HCT116 (cell line): ENCODE measurements at regions not wholly inside any gene's neighbourhood (a gene's known extent, or its start where the extent isn't known, plus 50 kb on each side); places are given as distances from the start of the nearest gene placed in this dataset.

Experiments used
- ATAC-seq: fragments of 200-7000 bp; cut with Tn5 transposase; 2 replicates; pipeline ENCODE4 v1.9.1; 2020; ENCODE audit warnings: mild to moderate bottlenecking, moderate library complexity
- BruUV-seq: library from RNA; stranded (reverse); fragments of 400-500 nt; replicated peaks from 2 replicates; lab custom pipeline; 2021; lab: Mats Ljungman, UMichigan
- CTCF ChIA-PET: fragments of 300-600 bp; sonication (Branson Sonifier 250); formaldehyde crosslinking; loops from one replicate; lab custom pipeline; 2021; ENCODE audit warnings: antibody characterized with exemption; lab: Charles Lee
- POLR2A ChIA-PET: fragments of 300-600, 350-600 bp; sonication (Branson Sonifier 250); formaldehyde crosslinking; loops from one replicate; lab custom pipeline; 2021; ENCODE audit warnings: antibody characterized with exemption; lab: Charles Lee
- RAD21 ChIA-PET, 2 experiments: fragments of 300-600 bp; sonication (Branson Sonifier 250); formaldehyde crosslinking; loops; one replicate each; lab custom pipeline; 2023; ENCODE audit warnings: low total read pairs in 2 of 2; ENCODE audit not compliant: uncharacterized antibody in 2 of 2, unreplicated experiment in 2 of 2, low non-redundant PET in 1 of 2; lab: Charles Lee
- DNase-seq: peaks from one replicate; pipeline ENCODE4 v3.0.0-alpha.2; 2010; ENCODE audit warnings: low read depth, low spot score
- H2AFZ ChIP-seq: fragments of 200-600 bp; shearing (Covaris generic), sonication (generic); 2 replicates; pipeline ENCODE4 v1.6.1; 2017; ENCODE audit warnings: low read depth, mixed run types, mixed read lengths, antibody characterized with exemption, low read length; ENCODE audit not compliant: poor library complexity, severe bottlenecking
- H3K27ac ChIP-seq: 2 replicates; pipeline ENCODE4 v1.5.1; 2012; ENCODE audit warnings: low read depth, low read length
- H3K27me3 ChIP-seq: fragments of 200-600 bp; sonication (generic); 2 replicates; pipeline ENCODE4 v1.6.1; 2016; ENCODE audit warnings: mixed run types, low read length, mixed read lengths; ENCODE audit not compliant: insufficient read depth
- H3K36me3 ChIP-seq, 2 experiments: fragments of 200-500 bp in 1 of 2; fragments of 200-600 bp in 1 of 2; sonication (Bioruptor generic) in 1 of 2; sonication (generic) in 1 of 2; 2 replicates each; pipeline versions ENCODE4 v1.5.1 to v1.6.1; 2014 to 2016; ENCODE audit warnings: low read length in 2 of 2, inconsistent platforms in 1 of 2, mixed read lengths in 1 of 2, mixed run types in 1 of 2; ENCODE audit not compliant: insufficient read depth in 2 of 2, control insufficient read depth in 1 of 2
- H3K4me1 ChIP-seq, 2 experiments: fragments of 200-600 bp in 1 of 2; sonication (generic) in 1 of 2; 2 replicates each; pipeline versions ENCODE4 v1.5.1 to v1.6.1; 2012 to 2017; ENCODE audit warnings: low read length in 2 of 2, inconsistent platforms in 1 of 2, mild to moderate bottlenecking in 1 of 2, mixed read lengths in 1 of 2, mixed run types in 1 of 2, moderate library complexity in 1 of 2; ENCODE audit not compliant: insufficient read depth in 2 of 2, control insufficient read depth in 1 of 2
- H3K4me2 ChIP-seq: fragments of 200-600 bp; sonication (generic); 2 replicates; pipeline ENCODE4 v1.6.1; 2017; ENCODE audit warnings: mixed run types, low read length, mixed read lengths
- H3K4me3 ChIP-seq, 2 experiments: fragments of 200-600 bp in 1 of 2; sonication (generic) in 1 of 2; replicated peaks in 1 of 2; 2 replicates each; pipeline ENCODE4 v1.5.1; 2011 to 2016; ENCODE audit warnings: low read length in 2 of 2, control low read depth in 1 of 2, low read depth in 1 of 2, mild to moderate bottlenecking in 1 of 2, mixed read lengths in 1 of 2, mixed run types in 1 of 2
- H3K79me2 ChIP-seq: fragments of 200-600 bp; sonication (generic); 2 replicates; pipeline ENCODE4 v1.6.1; 2017; ENCODE audit warnings: mild to moderate bottlenecking, mixed run types, low read length, moderate library complexity, mixed read lengths; ENCODE audit not compliant: insufficient read depth
- H3K9ac ChIP-seq: fragments of 200-600 bp; sonication (generic); 2 replicates; pipeline ENCODE4 v1.6.1; 2016; ENCODE audit warnings: low read length, mixed read lengths
- H3K9me2 ChIP-seq: fragments of 200-600 bp; sonication (generic), shearing (Covaris generic); 2 replicates; pipeline ENCODE4 v1.6.1; 2017; ENCODE audit warnings: mixed run types, mild to moderate bottlenecking, moderate library complexity; ENCODE audit not compliant: insufficient read depth
- H3K9me3 ChIP-seq, 2 experiments: fragments of 200-500 bp in 1 of 2; fragments of 200-600 bp in 1 of 2; sonication (Bioruptor generic) in 1 of 2; sonication (generic) in 1 of 2; 2 replicates each; pipeline ENCODE4 v1.6.1; 2014 to 2017; ENCODE audit warnings: low read length in 2 of 2, mixed read lengths in 2 of 2, inconsistent platforms in 1 of 2, low read depth in 1 of 2, mild to moderate bottlenecking in 1 of 2, mixed run types in 1 of 2, moderate library complexity in 1 of 2; ENCODE audit not compliant: control insufficient read depth in 1 of 2, insufficient read depth in 1 of 2
- H4K20me1 ChIP-seq: fragments of 200-600 bp; sonication (generic), shearing (Covaris generic); 2 replicates; pipeline ENCODE4 v1.6.1; 2017; ENCODE audit warnings: mixed run types, mild to moderate bottlenecking, moderate library complexity; ENCODE audit not compliant: insufficient read depth
- ATF3 ChIP-seq: IDR thresholded peaks from 2 replicates; pipeline ENCODE4 v1.6.1; 2012
- CBX3 ChIP-seq: IDR thresholded peaks from 2 replicates; pipeline ENCODE4 v1.6.1; 2012; ENCODE audit warnings: low read depth
- CEBPB ChIP-seq: IDR thresholded peaks from 2 replicates; pipeline ENCODE4 v1.6.1; 2012; ENCODE audit warnings: low read depth
- CTCF ChIP-seq, 3 experiments: fragments of 200-600 bp in 1 of 3; sonication (generic) in 1 of 3; IDR thresholded peaks in 2 of 3; conservative IDR thresholded peaks in 1 of 3; 2 replicates each; pipeline ENCODE4 v1.5.1; 2012 to 2017; ENCODE audit warnings: low read depth in 2 of 3, low read length in 2 of 3, antibody characterized with exemption in 1 of 3, borderline replicate concordance in 1 of 3, control low read depth in 1 of 3, mild to moderate bottlenecking in 1 of 3, mixed read lengths in 1 of 3, mixed run types in 1 of 3, moderate library complexity in 1 of 3; ENCODE audit not compliant: insufficient read depth in 1 of 3
- EGR1 ChIP-seq: IDR thresholded peaks from 2 replicates; pipeline ENCODE4 v1.6.1; 2012; ENCODE audit warnings: low read depth
- EZH2phosphoT487 ChIP-seq: fragments of 200-600 bp; IDR thresholded peaks from 2 replicates; pipeline ENCODE4 v1.6.1; 2018; ENCODE audit warnings: antibody characterized with exemption, borderline replicate concordance
- FOSL1 ChIP-seq: IDR thresholded peaks from 2 replicates; pipeline ENCODE4 v1.6.1; 2012; ENCODE audit warnings: low read depth
- JUND ChIP-seq: IDR thresholded peaks from 2 replicates; pipeline ENCODE4 v1.6.1; 2012
- MAX ChIP-seq: IDR thresholded peaks from 2 replicates; pipeline ENCODE4 v1.6.1; 2012
- POLR2A ChIP-seq: IDR thresholded peaks from 2 replicates; pipeline ENCODE4 v1.7.0; 2011; ENCODE audit warnings: borderline replicate concordance; ENCODE audit not compliant: insufficient read depth, insufficient read length; ENCODE audit errors: extremely low read depth
- POLR2AphosphoS5 ChIP-seq: IDR thresholded peaks from 2 replicates; pipeline ENCODE4 v1.6.1; 2011; ENCODE audit warnings: mild to moderate bottlenecking, low read depth, low read length, moderate library complexity
- RAD21 ChIP-seq: IDR thresholded peaks from 2 replicates; pipeline ENCODE4 v1.6.1; 2012; ENCODE audit warnings: low read depth, mild to moderate bottlenecking
- REST ChIP-seq: IDR thresholded peaks from 2 replicates; pipeline ENCODE4 v1.6.1; 2012; ENCODE audit warnings: low read depth
- SIN3A ChIP-seq: IDR thresholded peaks from 2 replicates; pipeline ENCODE4 v1.6.1; 2012; ENCODE audit warnings: low read depth
- SP1 ChIP-seq: IDR thresholded peaks from 2 replicates; pipeline ENCODE4 v1.6.1; 2012; ENCODE audit warnings: low read depth
- TCF7L2 ChIP-seq: IDR thresholded peaks from 2 replicates; pipeline ENCODE4 v1.7.0; 2011; ENCODE audit warnings: borderline replicate concordance, inconsistent platforms; ENCODE audit not compliant: insufficient read depth, insufficient read length; ENCODE audit errors: extremely low read depth
- ZNF274 ChIP-seq: fragments of 200-500 bp; sonication (Bioruptor generic); IDR thresholded peaks from 2 replicates; pipeline ENCODE4 v1.6.1; 2014; ENCODE audit warnings: mild to moderate bottlenecking, low read depth, low read length, inconsistent platforms
- intact Hi-C: fragments of 100-400 bp; cut with micrococcal nuclease; formaldehyde crosslinking; loops from 2 replicates; pipeline ENCODE4 v1.10.0; 2022

- no peaks in the 10 kb centered on the region for H3K9me3 ChIP-seq
- H4K20me1 ChIP-seq, result no peaks in the 10 kb centered on the region
- DNase-seq (no peak), ATAC-seq (no peak)
- H3K36me3 ChIP-seq, result no peaks in the 10 kb centered on the region
- POLR2A ChIA-PET, result no interaction called here
- H2AFZ ChIP-seq, result no peak overlapping the region
- CTCF ChIA-PET, result no interaction called here
- no peak overlapping the region for H3K27ac ChIP-seq
- no peak overlapping the region for H3K4me2 ChIP-seq
- TF ChIP-seq POLR2AphosphoS5 (no peak), EGR1 (no peak)
- H3K27me3 ChIP-seq, result no peaks in the 10 kb centered on the region
- no peaks in the 10 kb centered on the region for H3K4me1 ChIP-seq
- no TSS peak for BruUV-seq
- RAD21 ChIA-PET, result no interaction called here
- H3K9ac ChIP-seq, result no peak overlapping the region
- intact Hi-C loops, result no loop called here
- no peaks in the 10 kb centered on the region for H3K9me2 ChIP-seq
- H3K79me2 ChIP-seq, result no peaks in the 10 kb centered on the region
- H3K4me3 ChIP-seq, result no peak overlapping the region
These were observed 612.7 kb upstream of the ATP2B1 start for GRCh38 chr12:90321369-90321768.

- no peaks in the 10 kb centered on the region for H4K20me1 ChIP-seq
- ATAC-seq (no peak), DNase-seq (no peak)
- H3K4me3 ChIP-seq, result no peak overlapping the region
- no peak overlapping the region for H3K9ac ChIP-seq
- no peaks in the 10 kb centered on the region for H3K79me2 ChIP-seq
- H3K4me2 ChIP-seq, result no peak overlapping the region
- no peaks in the 10 kb centered on the region for H3K27me3 ChIP-seq
- CTCF ChIA-PET, result no interaction called here
- intact Hi-C loops, result no loop called here
- BruUV-seq, result no TSS peak
- POLR2A ChIA-PET, result no interaction called here
- no peaks in the 10 kb centered on the region for H3K9me3 ChIP-seq
- RAD21 ChIA-PET, result no interaction called here
- H2AFZ ChIP-seq, result no peak overlapping the region
- H3K9me2 ChIP-seq, result no peaks in the 10 kb centered on the region
- no peaks in the 10 kb centered on the region for H3K4me1 ChIP-seq
- H3K27ac ChIP-seq, result no peak overlapping the region
- no peaks in the 10 kb centered on the region for H3K36me3 ChIP-seq
- TF ChIP-seq CTCF (IDR thresholded peaks at IDR 0.05 in 2 of 3, conservative IDR thresholded peaks at IDR 0.05 in 1 of 3; ENCODE audit: borderline replicate concordance in 1 of 3, insufficient read depth in 1 of 3, low read depth in 2 of 3, low read length in 2 of 3) (no peak), REST (no peak), SIN3A (no peak), FOSL1 (no peak), CEBPB (no peak), EZH2phosphoT487 (no peak), SP1 (no peak), RAD21 (no peak), ATF3 (no peak), TCF7L2 (no peak), CBX3 (no peak), POLR2AphosphoS5 (no peak), ZNF274 (no peak), POLR2A (no peak), MAX (no peak), EGR1 (no peak), JUND (no peak)
These were observed 602.9 kb upstream of the ATP2B1 start for GRCh38 chr12:90311561-90311960.
